ENCODE measurements at regions not wholly inside any gene's neighbourhood (a gene's known extent, or its start where the extent isn't known, plus 50 kb on each side); places are given as distances from the start of the nearest gene placed in this dataset.

GRCh38 chr18:78768221-78768620 lies 211.4 kb upstream of the SALL3 start:
- no peaks in the 10 kb centered on the region for H3K36me3 ChIP-seq
- peak in 1 of 2 donors; percentile 18 for DNase-seq

GRCh38 chr18:78768656-78769501 lies 210.7 kb upstream of the SALL3 start:
- TF ChIP-seq EP300 (IDR thresholded peaks at IDR 0.05) (no peak), POLR2AphosphoS5 (IDR thresholded peaks at IDR 0.05) (peak in 1 of 3 donors; percentile 30)
- peaks cover 3 to 19% (median 12%) of the 10 kb centered on the region in 4 donors for H3K4me1 ChIP-seq
- H3K27ac ChIP-seq: no peak overlapping the region
- 15 to 21% (median 17%) methylated on average over 22 to 25 of the region's 25 CpGs for WGBS, 5 donors
- intact Hi-C loops (cut with DNase I; ENCODE audit: low total_unique reads): no loop called here
- peak; percentile 50 to 71 for DNase-seq
- no peaks in the 10 kb centered on the region for H3K9me3 ChIP-seq
- H3K36me3 ChIP-seq: no peaks in the 10 kb centered on the region
- peak overlapping the region in 1 of 4 donors; percentile 19 for H3K4me3 ChIP-seq
- peaks cover 0 to 89% (median 28%) of the 10 kb centered on the region in 3 donors for H3K27me3 ChIP-seq

More at GRCh38 chr18:78768221-78768620, 211.4 kb upstream of the SALL3 start:
- H3K4me1 ChIP-seq: peaks cover 3 to 19% (median 12%) of the 10 kb centered on the region in 4 donors
- 36 to 61% (median 53%) methylated on average over 13 of the region's 13 CpGs for WGBS, 5 donors
- H3K27ac ChIP-seq: no peak overlapping the region
- peaks cover 0 to 83% (median 24%) of the 10 kb centered on the region in 3 donors for H3K27me3 ChIP-seq
- no peak for TF ChIP-seq POLR2A (IDR thresholded peaks at IDR 0.05)
- no peak for TF ChIP-seq POLR2AphosphoS5 (IDR thresholded peaks at IDR 0.05)
- no peak overlapping the region for H3K4me3 ChIP-seq
- intact Hi-C loops (cut with DNase I; ENCODE audit: low total_unique reads): no loop called here
- no peaks in the 10 kb centered on the region for H3K9me3 ChIP-seq

- intact Hi-C loops (cut with DNase I; ENCODE audit: low total_unique reads): no loop called here
- peaks cover 0 to 89% (median 28%) of the 10 kb centered on the region in 3 donors for H3K27me3 ChIP-seq
- H3K4me3 ChIP-seq: peak overlapping the region in 1 of 4 donors; percentile 19
- WGBS, 5 donors: 41 to 58% (median 56%) methylated on average over 17 to 18 of the region's 18 CpGs
- no peaks in the 10 kb centered on the region for H3K9me3 ChIP-seq
- TF ChIP-seq EP300 (IDR thresholded peaks at IDR 0.05) (no peak), CTCF (IDR thresholded peaks at IDR 0.05) (no peak), POLR2A (IDR thresholded peaks at IDR 0.05) (no peak), POLR2AphosphoS5 (IDR thresholded peaks at IDR 0.05) (no peak)
- H3K4me1 ChIP-seq: peaks cover 3 to 19% (median 12%) of the 10 kb centered on the region in 4 donors
- no peak overlapping the region for H3K27ac ChIP-seq
- peak; percentile 17 to 20 for DNase-seq
- H3K36me3 ChIP-seq: no peaks in the 10 kb centered on the region
These were observed 210.0 kb upstream of the SALL3 start for GRCh38 chr18:78769502-78770105.

GRCh38 chr18:78770139-78770822 lies 209.3 kb upstream of the SALL3 start:
- Histone ChIP-seq H3K4me1 (peaks cover 3 to 19% (median 12%) of the 10 kb centered on the region in 4 donors), H3K36me3 (no peaks in the 10 kb centered on the region), H3K4me3 (no peak overlapping the region), H3K27ac (no peak overlapping the region), H3K9me3 (no peaks in the 10 kb centered on the region), H3K27me3 (peaks cover 0 to 85% (median 28%) of the 10 kb centered on the region in 3 donors)
- TF ChIP-seq CTCF (IDR thresholded peaks at IDR 0.05) (no peak), POLR2A (IDR thresholded peaks at IDR 0.05) (no peak), EP300 (IDR thresholded peaks at IDR 0.05) (no peak), POLR2AphosphoS5 (IDR thresholded peaks at IDR 0.05) (no peak)
- intact Hi-C loops (cut with DNase I; ENCODE audit: low total_unique reads): no loop called here
- DNase-seq: peak in 1 of 2 donors; percentile 20
- 73 to 83% (median 77%) methylated on average over 21 of the region's 21 CpGs for WGBS, 5 donors

- no peak for DNase-seq
- H3K36me3 ChIP-seq: no peaks in the 10 kb centered on the region
- no peak overlapping the region for H3K4me3 ChIP-seq
- TF ChIP-seq CTCF (IDR thresholded peaks at IDR 0.05) (no peak), POLR2AphosphoS5 (IDR thresholded peaks at IDR 0.05) (no peak), EP300 (IDR thresholded peaks at IDR 0.05) (no peak), POLR2A (IDR thresholded peaks at IDR 0.05) (no peak)
- 65 to 84% (median 76%) methylated on average over 10 to 12 of the region's 12 CpGs for WGBS, 5 donors
- peaks cover 0 to 82% (median 28%) of the 10 kb centered on the region in 3 donors for H3K27me3 ChIP-seq
- H3K4me1 ChIP-seq: peaks cover 3 to 19% (median 12%) of the 10 kb centered on the region in 4 donors
- intact Hi-C loops (cut with DNase I; ENCODE audit: low total_unique reads): no loop called here
- no peak overlapping the region for H3K27ac ChIP-seq
- no peaks in the 10 kb centered on the region for H3K9me3 ChIP-seq
These were observed 208.8 kb upstream of the SALL3 start for GRCh38 chr18:78770823-78771139.
